Stimulated activated naive CD8-positive, alpha-beta T cell treated with anti-CD3 and anti-CD28 coated beads, Interleukin-15, Interleukin-2, amounts not matched to agents 100 ng/mL and 50 ng/mL, for 24 hours (primary cell): ENCODE measurements at regions not wholly inside any gene's neighbourhood (a gene's known extent, or its start where the extent isn't known, plus 50 kb on each side); places are given as distances from the start of the nearest gene placed in this dataset.

ENCODE experiments used
- H3K27ac Mint-ChIP-seq: one replicate; pipeline ENCODE4 v1.8.0; 2021; ENCODE audit warnings: mild to moderate bottlenecking, mixed read lengths
- H3K27me3 Mint-ChIP-seq: one replicate; pipeline ENCODE4 v1.8.0; 2021; ENCODE audit warnings: mixed read lengths
- H3K36me3 Mint-ChIP-seq: one replicate; pipeline ENCODE4 v1.8.0; 2021; ENCODE audit warnings: low read depth, mixed read lengths
- H3K4me1 Mint-ChIP-seq: one replicate; pipeline ENCODE4 v1.8.0; 2021; ENCODE audit warnings: low read depth, mixed read lengths
- H3K4me3 Mint-ChIP-seq: one replicate; pipeline ENCODE4 v1.8.0; 2021; ENCODE audit warnings: mild to moderate bottlenecking, mixed read lengths
- H3K9me3 Mint-ChIP-seq: one replicate; pipeline ENCODE4 v1.8.0; 2021; ENCODE audit warnings: mixed read lengths

DNA sequence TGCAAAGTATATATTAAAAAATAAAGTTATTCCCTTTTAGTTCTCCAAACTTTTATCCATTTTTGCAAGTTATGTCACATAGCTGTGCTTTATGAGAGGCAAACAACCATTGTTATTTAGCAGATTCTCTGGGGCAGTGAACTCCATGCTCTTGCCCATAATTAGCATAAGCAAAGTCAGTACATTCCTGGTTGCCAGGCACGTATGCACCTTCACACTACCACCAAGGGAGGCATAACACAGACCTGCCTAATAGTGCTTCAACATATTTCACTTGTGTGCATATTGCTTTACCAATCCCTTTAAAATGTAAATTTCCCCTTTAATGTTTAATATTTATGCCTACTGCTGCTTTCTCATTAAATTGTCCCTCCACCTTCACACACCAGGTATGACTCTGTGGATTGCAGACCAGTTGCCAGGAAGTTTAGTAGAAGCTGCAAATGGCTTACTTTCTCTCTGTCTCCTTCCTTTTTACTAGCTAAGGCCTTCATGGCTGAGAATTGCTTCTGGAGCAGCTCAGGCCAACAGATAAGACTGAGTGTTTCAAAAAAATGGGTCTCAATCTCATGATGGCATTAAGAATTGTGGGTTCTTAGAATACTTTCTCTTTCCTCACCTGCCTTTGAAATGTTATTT is 388.2 kb downstream of the PRR16 start:
- Mint-ChIP-seq H3K9me3 (no peaks in the 10 kb centered on the region), H3K36me3 (no peaks in the 10 kb centered on the region), H3K27me3 (no peaks in the 10 kb centered on the region), H3K27ac (no peak overlapping the region), H3K4me1 (no peaks in the 10 kb centered on the region), H3K4me3 (no peak overlapping the region)

DNA sequence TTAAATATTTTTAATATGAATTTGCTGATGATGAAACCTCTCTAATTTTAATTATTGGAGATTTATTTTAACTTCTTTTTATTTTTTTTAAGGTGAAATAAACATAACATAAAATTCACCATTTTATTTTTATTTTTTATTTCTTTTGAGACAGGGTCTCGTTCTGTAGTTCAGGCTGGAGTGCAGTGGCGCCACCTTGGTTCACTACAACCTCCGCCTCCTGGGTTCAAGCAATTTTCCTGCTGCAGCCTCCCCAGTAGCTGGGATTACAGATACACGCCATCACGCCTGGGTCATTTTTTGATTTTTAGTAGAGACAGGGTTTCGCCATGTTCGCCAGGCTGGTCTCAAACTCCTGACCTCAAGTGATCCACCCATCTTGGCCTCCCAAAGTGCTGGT is 402.9 kb downstream of the PRR16 start:
- Mint-ChIP-seq H3K9me3 (no peaks in the 10 kb centered on the region), H3K27ac (no peak overlapping the region), H3K27me3 (no peaks in the 10 kb centered on the region), H3K36me3 (no peaks in the 10 kb centered on the region), H3K4me3 (no peak overlapping the region), H3K4me1 (no peaks in the 10 kb centered on the region)

GRCh38 chr5:120869831-120870230 is 405.7 kb downstream of the PRR16 start:
- H3K36me3 Mint-ChIP-seq: no peaks in the 10 kb centered on the region
- H3K27me3 Mint-ChIP-seq: no peaks in the 10 kb centered on the region
- H3K27ac Mint-ChIP-seq: no peak overlapping the region
- no peaks in the 10 kb centered on the region for H3K9me3 Mint-ChIP-seq
- H3K4me3 Mint-ChIP-seq: no peak overlapping the region
- H3K4me1 Mint-ChIP-seq: no peaks in the 10 kb centered on the region

- H3K36me3 Mint-ChIP-seq: no peaks in the 10 kb centered on the region
- H3K4me3 Mint-ChIP-seq: no peak overlapping the region
- no peaks in the 10 kb centered on the region for H3K4me1 Mint-ChIP-seq
- no peaks in the 10 kb centered on the region for H3K27me3 Mint-ChIP-seq
- H3K27ac Mint-ChIP-seq: no peak overlapping the region
- H3K9me3 Mint-ChIP-seq: no peaks in the 10 kb centered on the region
Measured at GRCh38 chr5:120872297-120872696, 408.2 kb downstream of the PRR16 start.

DNA sequence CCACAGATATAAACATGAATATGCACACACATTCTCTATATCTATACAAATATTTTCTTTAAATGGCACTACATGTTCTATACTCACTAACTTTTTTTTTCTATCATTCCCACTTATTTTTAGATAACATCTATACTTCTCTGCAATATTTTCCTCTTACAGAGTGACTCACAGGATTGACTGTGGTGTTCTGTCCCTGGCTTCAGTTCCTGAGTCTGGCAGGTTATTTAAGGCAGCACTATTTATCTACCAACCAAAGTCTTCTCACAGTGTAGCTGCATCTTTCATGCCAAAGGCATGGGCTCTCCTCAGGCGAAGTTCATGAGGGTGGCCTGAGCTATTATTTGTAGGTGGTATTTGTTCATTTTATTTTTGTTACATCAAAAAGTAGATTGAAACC is 409.0 kb downstream of the PRR16 start:
- no peaks in the 10 kb centered on the region for H3K36me3 Mint-ChIP-seq

GRCh38 chr5:120874081-120874862 is 410.2 kb downstream of the PRR16 start:
- Mint-ChIP-seq H3K4me1 (no peaks in the 10 kb centered on the region), H3K27me3 (no peaks in the 10 kb centered on the region)

More for the DNA sequence above, 409.0 kb downstream of the PRR16 start:
- no peaks in the 10 kb centered on the region for H3K27me3 Mint-ChIP-seq
- H3K9me3 Mint-ChIP-seq: no peaks in the 10 kb centered on the region
- no peaks in the 10 kb centered on the region for H3K4me1 Mint-ChIP-seq
- H3K27ac Mint-ChIP-seq: no peak overlapping the region
- H3K4me3 Mint-ChIP-seq: no peak overlapping the region

GRCh38 chr5:120882038-120882775 is 418.1 kb downstream of the PRR16 start:
- no peaks in the 10 kb centered on the region for H3K27me3 Mint-ChIP-seq
- no peaks in the 10 kb centered on the region for H3K9me3 Mint-ChIP-seq
- H3K4me3 Mint-ChIP-seq: no peak overlapping the region
- H3K27ac Mint-ChIP-seq: no peak overlapping the region
- no peaks in the 10 kb centered on the region for H3K36me3 Mint-ChIP-seq
- no peaks in the 10 kb centered on the region for H3K4me1 Mint-ChIP-seq

More at GRCh38 chr5:120874081-120874862, 410.2 kb downstream of the PRR16 start:
- no peak overlapping the region for H3K27ac Mint-ChIP-seq
- no peak overlapping the region for H3K4me3 Mint-ChIP-seq
- no peaks in the 10 kb centered on the region for H3K36me3 Mint-ChIP-seq
- H3K9me3 Mint-ChIP-seq: no peaks in the 10 kb centered on the region

DNA sequence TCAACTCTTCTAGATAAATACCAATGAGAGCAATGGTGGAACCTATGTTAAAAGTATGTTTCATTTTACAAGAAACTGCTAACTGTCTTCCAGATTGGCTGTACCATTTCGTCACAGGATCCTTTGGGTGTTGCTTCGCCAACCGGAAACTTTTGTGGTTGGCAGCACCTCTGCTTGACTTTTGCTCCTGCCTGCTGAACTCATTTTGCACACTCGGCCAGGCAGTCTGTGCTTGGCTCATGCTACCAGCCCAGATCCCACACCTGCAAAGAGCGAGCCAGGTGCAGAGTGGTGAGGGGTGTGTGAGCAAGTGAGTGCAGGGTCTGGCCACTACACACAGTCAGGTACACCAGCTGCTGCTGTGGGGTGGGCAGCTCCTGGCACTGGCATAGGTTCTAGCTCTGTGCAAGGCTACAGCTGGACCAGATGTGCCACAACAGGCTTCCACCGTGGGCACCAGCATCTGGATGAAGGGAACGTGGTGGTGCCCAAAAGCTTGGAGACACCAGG is 422.3 kb downstream of the PRR16 start:
- Mint-ChIP-seq H3K4me1 (no peaks in the 10 kb centered on the region), H3K36me3 (no peaks in the 10 kb centered on the region), H3K4me3 (no peak overlapping the region), H3K9me3 (peaks cover 4% of the 10 kb centered on the region), H3K27ac (no peak overlapping the region), H3K27me3 (no peaks in the 10 kb centered on the region)

DNA sequence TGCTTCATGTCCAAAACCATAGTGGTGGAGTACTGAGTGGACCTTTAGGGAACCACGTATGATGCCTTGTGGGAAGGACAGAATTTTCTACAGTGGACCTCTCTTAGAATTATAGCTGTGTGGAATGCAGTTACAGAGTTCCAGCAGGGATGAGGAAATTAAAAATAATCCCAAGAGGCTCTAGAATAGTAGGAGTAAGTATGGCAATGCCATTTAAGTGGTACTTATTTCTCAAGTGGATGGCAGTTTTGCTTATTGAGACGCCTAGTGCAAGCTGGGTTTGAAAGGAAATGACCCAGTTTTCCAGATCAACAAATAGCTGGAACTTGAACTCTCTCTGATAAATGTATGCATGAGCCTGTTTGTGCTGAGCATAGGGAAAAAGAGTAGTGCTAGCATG is 431.6 kb downstream of the PRR16 start:
- peaks cover 3% of the 10 kb centered on the region for H3K9me3 Mint-ChIP-seq
- H3K36me3 Mint-ChIP-seq: no peaks in the 10 kb centered on the region
- no peaks in the 10 kb centered on the region for H3K4me1 Mint-ChIP-seq
- H3K27me3 Mint-ChIP-seq: no peaks in the 10 kb centered on the region
- no peak overlapping the region for H3K4me3 Mint-ChIP-seq
- no peak overlapping the region for H3K27ac Mint-ChIP-seq

GRCh38 chr5:120901199-120901598 is 437.1 kb downstream of the PRR16 start:
- H3K4me1 Mint-ChIP-seq: no peaks in the 10 kb centered on the region
- H3K27me3 Mint-ChIP-seq: no peaks in the 10 kb centered on the region
- H3K4me3 Mint-ChIP-seq: no peak overlapping the region
- peaks cover 9% of the 10 kb centered on the region for H3K9me3 Mint-ChIP-seq
- H3K36me3 Mint-ChIP-seq: no peaks in the 10 kb centered on the region
- no peak overlapping the region for H3K27ac Mint-ChIP-seq

- no peaks in the 10 kb centered on the region for H3K36me3 Mint-ChIP-seq
- H3K27ac Mint-ChIP-seq: no peak overlapping the region
- no peaks in the 10 kb centered on the region for H3K27me3 Mint-ChIP-seq
- no peaks in the 10 kb centered on the region for H3K4me1 Mint-ChIP-seq
- H3K4me3 Mint-ChIP-seq: no peak overlapping the region
- peaks cover 9% of the 10 kb centered on the region for H3K9me3 Mint-ChIP-seq
Measured at GRCh38 chr5:120907953-120908352, 443.9 kb downstream of the PRR16 start.

GRCh38 chr5:120910629-120911028 is 446.5 kb downstream of the PRR16 start:
- no peaks in the 10 kb centered on the region for H3K4me1 Mint-ChIP-seq
- H3K27me3 Mint-ChIP-seq: no peaks in the 10 kb centered on the region
- no peaks in the 10 kb centered on the region for H3K36me3 Mint-ChIP-seq
- no peak overlapping the region for H3K4me3 Mint-ChIP-seq
- H3K9me3 Mint-ChIP-seq: no peaks in the 10 kb centered on the region
- H3K27ac Mint-ChIP-seq: no peak overlapping the region

DNA sequence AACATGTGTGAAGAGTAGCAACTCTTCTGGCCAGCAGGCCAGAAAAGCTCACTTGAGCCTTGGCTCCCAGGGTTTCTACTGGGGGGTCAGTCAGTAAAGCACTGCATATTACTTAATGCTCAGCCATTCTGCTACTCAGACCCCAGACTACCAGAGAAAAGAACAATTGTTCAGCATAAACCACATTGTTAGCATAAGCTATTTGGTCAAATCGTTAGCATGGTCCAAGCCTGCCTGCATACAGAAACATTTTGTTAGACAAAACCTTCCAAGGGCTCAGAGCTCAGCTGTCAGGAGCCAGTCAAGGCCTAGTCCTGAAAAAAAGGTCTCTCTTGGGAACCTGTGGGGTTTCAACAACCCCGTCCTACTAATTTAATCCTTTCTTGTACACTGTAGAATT is 449.3 kb downstream of the PRR16 start:
- Mint-ChIP-seq H3K27me3 (no peaks in the 10 kb centered on the region), H3K4me1 (no peaks in the 10 kb centered on the region), H3K27ac (no peak overlapping the region), H3K36me3 (no peaks in the 10 kb centered on the region), H3K4me3 (no peak overlapping the region), H3K9me3 (no peaks in the 10 kb centered on the region)

- H3K27me3 Mint-ChIP-seq: no peaks in the 10 kb centered on the region
- no peak overlapping the region for H3K27ac Mint-ChIP-seq
- H3K4me3 Mint-ChIP-seq: no peak overlapping the region
- H3K9me3 Mint-ChIP-seq: no peaks in the 10 kb centered on the region
- H3K36me3 Mint-ChIP-seq: no peaks in the 10 kb centered on the region
- no peaks in the 10 kb centered on the region for H3K4me1 Mint-ChIP-seq
Measured at GRCh38 chr5:120917214-120917758, 453.2 kb downstream of the PRR16 start.

DNA sequence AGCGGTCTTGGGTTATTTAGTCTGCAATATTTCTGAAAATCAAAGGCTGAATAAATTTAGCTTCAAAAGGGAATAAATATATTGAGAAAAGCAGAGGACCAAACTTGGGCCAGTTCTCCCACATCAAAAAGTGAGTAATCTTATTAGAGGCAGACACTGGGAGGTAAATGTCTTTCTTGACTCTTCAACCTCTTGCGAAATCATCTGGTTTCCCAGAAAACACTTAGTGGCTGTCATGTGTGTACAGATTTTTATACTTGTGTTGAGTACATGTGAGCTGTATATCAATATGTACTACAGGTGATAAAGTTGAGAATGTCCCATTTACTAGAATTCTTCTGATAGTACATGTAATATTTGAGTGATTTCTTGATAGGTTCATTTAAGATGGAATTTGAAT is 454.9 kb downstream of the PRR16 start:
- Mint-ChIP-seq H3K4me1 (no peaks in the 10 kb centered on the region), H3K27me3 (no peaks in the 10 kb centered on the region), H3K4me3 (no peak overlapping the region), H3K9me3 (peaks cover under 1% of the 10 kb centered on the region), H3K36me3 (no peaks in the 10 kb centered on the region), H3K27ac (no peak overlapping the region)
